ENCODE measurements at regions not wholly inside any gene's neighbourhood (a gene's known extent, or its start where the extent isn't known, plus 50 kb on each side); places are given as distances from the start of the nearest gene placed in this dataset.
"Not testable (repeated sequence)": the region's sequence is repeated elsewhere in the genome, so short reads cannot be mapped to it uniquely, and the experiment has no call there.

- not testable (repeated sequence) for TF ChIP-seq BHLHE40 (IDR thresholded peaks at IDR 0.05; ENCODE audit: low read depth, low read length); CTCF (conservative IDR thresholded peaks at IDR 0.05; ENCODE audit: low read depth, low read length); CEBPB (IDR thresholded peaks at IDR 0.05; ENCODE audit: low read depth, low read length); MAZ (IDR thresholded peaks at IDR 0.05; ENCODE audit: borderline replicate concordance, low read depth, low read length); CHD1 (IDR thresholded peaks at IDR 0.05; ENCODE audit: low read depth, low read length); POLR2A (IDR thresholded peaks at IDR 0.05; ENCODE audit: low read depth, low read length); FOS (IDR thresholded peaks at IDR 0.05; ENCODE audit: low read depth, low read length); RFX5 (IDR thresholded peaks at IDR 0.05; ENCODE audit: low read depth, low read length); RCOR1 (IDR thresholded peaks at IDR 0.05; ENCODE audit: insufficient replicate concordance, low read length); RAD21 (IDR thresholded peaks at IDR 0.05; ENCODE audit: low read length); USF2 (IDR thresholded peaks at IDR 0.05; ENCODE audit: low read depth, low read length); ELK1 (IDR thresholded peaks at IDR 0.05; ENCODE audit: borderline replicate concordance, low read depth, low read length); NFE2L2 (IDR thresholded peaks at IDR 0.05; ENCODE audit: low read depth, low read length)
Measured at GRCh38 chr6:27719039-27719438, 193.2 kb downstream of the OR2B2 start.

Measured in IMR-90 (cell line).